ENCODE measurements at regions not wholly inside any gene's neighbourhood (a gene's known extent, or its start where the extent isn't known, plus 50 kb on each side); places are given as distances from the start of the nearest gene placed in this dataset.
"Not testable (repeated sequence)": the region's sequence is repeated elsewhere in the genome, so short reads cannot be mapped to it uniquely, and the experiment has no call there.

GRCh38 chr15:69914960-69915359 lies 182.8 kb downstream of the TLE3 start:
- Mint-ChIP-seq H3K27me3 (peaks cover 31% of the 10 kb centered on the region), H3K36me3 (no peaks in the 10 kb centered on the region), H3K4me3 (no peak overlapping the region), H3K9me3 (peaks cover 2% of the 10 kb centered on the region), H3K27ac (no peak overlapping the region), H3K4me1 (no peaks in the 10 kb centered on the region)
- no peak for DNase-seq
- CTCF ChIA-PET, result interaction anchor here (0.9 kb wide), 1 partner anchor 62 kb away, joined by 3 read pairs; no protein-coding TSS in a partner anchor

GRCh38 chr15:69916169-69916785 lies 181.4 kb downstream of the TLE3 start:
- no peak for DNase-seq
- H3K36me3 Mint-ChIP-seq, result no peaks in the 10 kb centered on the region
- H3K27ac Mint-ChIP-seq, result no peak overlapping the region

GRCh38 chr15:69917056-69917455 lies 180.7 kb downstream of the TLE3 start:
- Mint-ChIP-seq H3K4me1 (no peaks in the 10 kb centered on the region), H3K4me3 (no peak overlapping the region), H3K9me3 (no peaks in the 10 kb centered on the region), H3K27me3 (peaks cover 34% of the 10 kb centered on the region), H3K36me3 (no peaks in the 10 kb centered on the region), H3K27ac (no peak overlapping the region)
- CTCF ChIA-PET, result no interaction called here
- DNase-seq, result no peak

More at GRCh38 chr15:69916169-69916785, 181.4 kb downstream of the TLE3 start:
- CTCF ChIA-PET, result no interaction called here
- no peaks in the 10 kb centered on the region for H3K4me1 Mint-ChIP-seq
- H3K9me3 Mint-ChIP-seq, result no peaks in the 10 kb centered on the region
- H3K27me3 Mint-ChIP-seq, result peaks cover 35% of the 10 kb centered on the region
- no peak overlapping the region for H3K4me3 Mint-ChIP-seq

GRCh38 chr15:69919816-69920215 lies 177.9 kb downstream of the TLE3 start:
- DNase-seq, result no peak
- Mint-ChIP-seq H3K36me3 (no peaks in the 10 kb centered on the region), H3K27ac (no peak overlapping the region)

GRCh38 chr15:69920221-69920620 lies 177.5 kb downstream of the TLE3 start:
- Mint-ChIP-seq H3K27ac (no peak overlapping the region), H3K9me3 (peaks cover 8% of the 10 kb centered on the region)
- CTCF ChIA-PET, result no interaction called here

More at GRCh38 chr15:69919816-69920215, 177.9 kb downstream of the TLE3 start:
- H3K9me3 Mint-ChIP-seq, result peaks cover 4% of the 10 kb centered on the region
- no peak overlapping the region for H3K4me3 Mint-ChIP-seq
- peaks cover 28% of the 10 kb centered on the region for H3K27me3 Mint-ChIP-seq
- H3K4me1 Mint-ChIP-seq, result no peaks in the 10 kb centered on the region
- CTCF ChIA-PET, result no interaction called here

GRCh38 chr15:69921626-69922619 lies 175.8 kb downstream of the TLE3 start:
- Mint-ChIP-seq H3K27me3 (peaks cover 22% of the 10 kb centered on the region), H3K9me3 (peaks cover 11% of the 10 kb centered on the region), H3K36me3 (no peaks in the 10 kb centered on the region), H3K27ac (no peak overlapping the region), H3K4me1 (no peaks in the 10 kb centered on the region), H3K4me3 (no peak overlapping the region)
- CTCF ChIA-PET, result no interaction called here
- no peak for DNase-seq

More at GRCh38 chr15:69920221-69920620, 177.5 kb downstream of the TLE3 start:
- no peaks in the 10 kb centered on the region for H3K4me1 Mint-ChIP-seq
- H3K36me3 Mint-ChIP-seq, result no peaks in the 10 kb centered on the region
- H3K4me3 Mint-ChIP-seq, result no peak overlapping the region
- H3K27me3 Mint-ChIP-seq, result peaks cover 28% of the 10 kb centered on the region
- DNase-seq, result no peak

- no peak for DNase-seq
- Mint-ChIP-seq H3K27me3 (peaks cover 18% of the 10 kb centered on the region), H3K4me1 (no peaks in the 10 kb centered on the region), H3K9me3 (peaks cover 15% of the 10 kb centered on the region), H3K4me3 (no peak overlapping the region), H3K27ac (no peak overlapping the region), H3K36me3 (no peaks in the 10 kb centered on the region)
- CTCF ChIA-PET, result no interaction called here
Measured at GRCh38 chr15:69924531-69924930, 173.2 kb downstream of the TLE3 start.

GRCh38 chr15:69926006-69926405 lies 171.7 kb downstream of the TLE3 start:
- Mint-ChIP-seq H3K4me1 (no peaks in the 10 kb centered on the region), H3K4me3 (no peak overlapping the region), H3K36me3 (no peaks in the 10 kb centered on the region)

GRCh38 chr15:69926721-69927120 lies 171.0 kb downstream of the TLE3 start:
- peaks cover 17% of the 10 kb centered on the region for H3K9me3 Mint-ChIP-seq
- CTCF ChIA-PET, result no interaction called here
- peaks cover 13% of the 10 kb centered on the region for H3K27me3 Mint-ChIP-seq

More at GRCh38 chr15:69926006-69926405, 171.7 kb downstream of the TLE3 start:
- Mint-ChIP-seq H3K9me3 (peaks cover 17% of the 10 kb centered on the region), H3K27ac (no peak overlapping the region), H3K27me3 (peaks cover 11% of the 10 kb centered on the region)
- CTCF ChIA-PET, result no interaction called here
- no peak for DNase-seq

GRCh38 chr15:69928890-69929289 lies 168.8 kb downstream of the TLE3 start:
- DNase-seq, H3K36me3 Mint-ChIP-seq, CTCF ChIA-PET, H3K4me1 Mint-ChIP-seq, H3K27ac Mint-ChIP-seq, H3K4me3 Mint-ChIP-seq, H3K27me3 Mint-ChIP-seq: not testable (repeated sequence)
- peaks cover 17% of the 10 kb centered on the region for H3K9me3 Mint-ChIP-seq

More at GRCh38 chr15:69926721-69927120, 171.0 kb downstream of the TLE3 start:
- no peaks in the 10 kb centered on the region for H3K36me3 Mint-ChIP-seq
- H3K4me1 Mint-ChIP-seq, result no peaks in the 10 kb centered on the region
- no peak for DNase-seq
- no peak overlapping the region for H3K27ac Mint-ChIP-seq
- H3K4me3 Mint-ChIP-seq, result no peak overlapping the region

GRCh38 chr15:69929905-69930630 lies 167.6 kb downstream of the TLE3 start:
- Mint-ChIP-seq H3K4me1 (no peaks in the 10 kb centered on the region), H3K9me3 (peaks cover 10% of the 10 kb centered on the region), H3K27me3 (peaks cover 18% of the 10 kb centered on the region), H3K27ac (no peak overlapping the region), H3K36me3 (no peaks in the 10 kb centered on the region), H3K4me3 (no peak overlapping the region)
- CTCF ChIA-PET, result no interaction called here
- no peak for DNase-seq

GRCh38 chr15:69930754-69931153 lies 167.0 kb downstream of the TLE3 start:
- Mint-ChIP-seq H3K9me3 (peaks cover 6% of the 10 kb centered on the region), H3K27ac (no peak overlapping the region), H3K27me3 (peaks cover 25% of the 10 kb centered on the region), H3K4me1 (no peaks in the 10 kb centered on the region), H3K36me3 (no peaks in the 10 kb centered on the region), H3K4me3 (no peak overlapping the region)
- DNase-seq, result no peak
- CTCF ChIA-PET, result no interaction called here

GRCh38 chr15:69931156-69931555 lies 166.6 kb downstream of the TLE3 start:
- CTCF ChIA-PET, result no interaction called here
- DNase-seq, result no peak
- no peaks in the 10 kb centered on the region for H3K36me3 Mint-ChIP-seq
- no peak overlapping the region for H3K27ac Mint-ChIP-seq
- H3K4me1 Mint-ChIP-seq, result no peaks in the 10 kb centered on the region
- peaks cover 25% of the 10 kb centered on the region for H3K27me3 Mint-ChIP-seq
- H3K9me3 Mint-ChIP-seq, result peaks cover 6% of the 10 kb centered on the region
- H3K4me3 Mint-ChIP-seq, result no peak overlapping the region

- DNase-seq, result no peak
- peaks cover 28% of the 10 kb centered on the region for H3K27me3 Mint-ChIP-seq
- CTCF ChIA-PET, result no interaction called here
- H3K36me3 Mint-ChIP-seq, result no peaks in the 10 kb centered on the region
- H3K4me1 Mint-ChIP-seq, result no peaks in the 10 kb centered on the region
- peaks cover 2% of the 10 kb centered on the region for H3K9me3 Mint-ChIP-seq
- no peak overlapping the region for H3K27ac Mint-ChIP-seq
- H3K4me3 Mint-ChIP-seq, result no peak overlapping the region
Measured at GRCh38 chr15:69934607-69935006, 163.1 kb downstream of the TLE3 start.
